WI38 (cell line): ENCODE measurements at regions not wholly inside any gene's neighbourhood (a gene's known extent, or its start where the extent isn't known, plus 50 kb on each side); places are given as distances from the start of the nearest gene placed in this dataset.

Source experiments
- H3K4me3 ChIP-seq: 2 replicates; pipeline ENCODE4 v1.5.1; 2011; ENCODE audit warnings: low read depth, mild to moderate bottlenecking, control low read depth, low read length
- CTCF ChIP-seq: IDR thresholded peaks from 2 replicates; pipeline ENCODE4 v1.5.1; 2012; ENCODE audit warnings: low read depth, mild to moderate bottlenecking, control low read depth, low read length

- no peak overlapping the region for H3K4me3 ChIP-seq
- TF ChIP-seq CTCF: peak; percentile 64; the same call in 1 of the 2 replicates
These were observed 196.4 kb upstream of the C1QTNF7 start for GRCh38 chr4:15231265-15232091.

GRCh38 chr4:15232366-15233263 is 195.2 kb upstream of the C1QTNF7 start:
- no peak for TF ChIP-seq CTCF
- no peak overlapping the region for H3K4me3 ChIP-seq

GRCh38 chr4:15233264-15233597 is 194.6 kb upstream of the C1QTNF7 start:
- TF ChIP-seq CTCF: no peak
- no peak overlapping the region for H3K4me3 ChIP-seq

- no peak for TF ChIP-seq CTCF
- no peak overlapping the region for H3K4me3 ChIP-seq
These were observed 194.2 kb upstream of the C1QTNF7 start for GRCh38 chr4:15233626-15234025.

- 0 out of 2 replicates have a peak overlapping the region, but pooled peaks have one; percentile 27 for H3K4me3 ChIP-seq
- no peak for TF ChIP-seq CTCF
These were observed 193.5 kb upstream of the C1QTNF7 start for GRCh38 chr4:15234116-15234855.

DNA sequence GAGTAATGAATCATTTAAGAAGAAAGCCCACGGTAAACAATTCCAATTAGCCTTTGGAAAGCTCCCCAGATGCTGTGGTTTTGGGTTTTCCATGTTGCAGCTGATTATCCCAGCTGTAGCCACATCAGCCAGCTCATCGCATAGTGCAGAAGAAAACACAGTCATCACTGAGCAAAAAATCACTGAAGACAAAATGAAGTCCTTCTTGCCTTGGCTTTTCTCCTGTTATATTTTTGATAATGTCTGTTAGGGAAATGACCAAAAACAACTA is 193.0 kb upstream of the C1QTNF7 start:
- H3K4me3 ChIP-seq: no peak overlapping the region
- TF ChIP-seq CTCF: no peak
